ENCODE measurements at regions not wholly inside any gene's neighbourhood (a gene's known extent, or its start where the extent isn't known, plus 50 kb on each side); places are given as distances from the start of the nearest gene placed in this dataset.

GRCh38 chr19:28042516-28042915, 1170.4 kb downstream of the UQCRFS1 start:
- no peaks in the 10 kb centered on the region for H3K9me3 ChIP-seq
- no peaks in the 10 kb centered on the region for H3K4me1 ChIP-seq
- no peak overlapping the region for H3K4me3 ChIP-seq
- intact Hi-C loops (cut with DNase I; ENCODE audit: low total_unique reads), result no loop called here
- ATAC-seq (no peak), DNase-seq (no peak)
- H3K36me3 ChIP-seq, result no peaks in the 10 kb centered on the region
- in situ Hi-C loops (cut with MboI; ENCODE audit: low sequenced_read_pairs in 4 of 4), result no loop called here
- H3K27ac ChIP-seq, result no peak overlapping the region
- TF ChIP-seq, protein P1, sequence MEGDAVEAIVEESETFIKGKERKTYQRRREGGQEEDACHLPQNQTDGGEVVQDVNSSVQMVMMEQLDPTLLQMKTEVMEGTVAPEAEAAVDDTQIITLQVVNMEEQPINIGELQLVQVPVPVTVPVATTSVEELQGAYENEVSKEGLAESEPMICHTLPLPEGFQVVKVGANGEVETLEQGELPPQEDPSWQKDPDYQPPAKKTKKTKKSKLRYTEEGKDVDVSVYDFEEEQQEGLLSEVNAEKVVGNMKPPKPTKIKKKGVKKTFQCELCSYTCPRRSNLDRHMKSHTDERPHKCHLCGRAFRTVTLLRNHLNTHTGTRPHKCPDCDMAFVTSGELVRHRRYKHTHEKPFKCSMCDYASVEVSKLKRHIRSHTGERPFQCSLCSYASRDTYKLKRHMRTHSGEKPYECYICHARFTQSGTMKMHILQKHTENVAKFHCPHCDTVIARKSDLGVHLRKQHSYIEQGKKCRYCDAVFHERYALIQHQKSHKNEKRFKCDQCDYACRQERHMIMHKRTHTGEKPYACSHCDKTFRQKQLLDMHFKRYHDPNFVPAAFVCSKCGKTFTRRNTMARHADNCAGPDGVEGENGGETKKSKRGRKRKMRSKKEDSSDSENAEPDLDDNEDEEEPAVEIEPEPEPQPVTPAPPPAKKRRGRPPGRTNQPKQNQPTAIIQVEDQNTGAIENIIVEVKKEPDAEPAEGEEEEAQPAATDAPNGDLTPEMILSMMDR (IDR thresholded peaks at IDR 0.05 in 4 of 5, conservative IDR thresholded peaks at IDR 0.05 in 1 of 5), result no peak
- no peak for TF ChIP-seq POLR2A (IDR thresholded peaks at IDR 0.05)
- H3K27me3 ChIP-seq, result no peaks in the 10 kb centered on the region

DNA sequence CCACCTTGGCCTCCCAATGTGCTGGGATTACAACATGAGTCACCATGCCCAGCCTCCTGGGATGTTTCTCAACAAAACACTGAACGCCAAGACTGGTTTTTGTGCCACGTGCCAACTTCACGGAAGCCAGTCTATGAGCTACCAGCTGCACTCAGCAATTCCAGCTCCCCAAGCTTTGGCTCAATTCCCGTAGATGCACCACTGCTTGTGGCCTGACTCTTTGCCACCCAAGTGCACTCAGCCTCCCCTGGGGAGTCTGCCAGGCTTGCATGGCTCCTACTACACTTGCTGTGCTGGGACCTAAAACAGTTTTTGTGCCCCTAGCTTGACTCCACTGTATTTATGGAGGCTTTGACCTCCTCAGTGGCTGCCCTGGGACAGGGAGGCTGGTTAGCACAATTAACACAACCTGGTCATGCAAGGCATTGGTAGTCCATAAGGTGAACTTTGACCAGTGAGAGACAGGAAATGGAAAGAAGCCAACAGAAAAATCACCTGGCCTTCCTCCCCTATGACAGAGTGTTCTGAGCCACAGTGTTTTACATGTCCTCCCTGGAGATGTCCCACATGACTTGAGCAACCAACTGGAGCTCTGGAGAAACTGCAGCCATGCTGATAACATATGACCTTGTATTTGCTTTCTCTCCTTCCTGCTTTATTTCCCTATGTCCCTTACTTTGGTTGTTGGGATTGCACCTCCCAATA, 1173.1 kb downstream of the UQCRFS1 start:
- no peak for ATAC-seq
- intact Hi-C loops (cut with DNase I; ENCODE audit: low total_unique reads) (no loop called here), in situ Hi-C loops (cut with MboI; ENCODE audit: low sequenced_read_pairs in 4 of 4) (no loop called here)
- Histone ChIP-seq H3K9me3 (no peaks in the 10 kb centered on the region), H3K4me1 (no peaks in the 10 kb centered on the region), H3K4me3 (no peak overlapping the region), H3K36me3 (no peaks in the 10 kb centered on the region), H3K27ac (no peak overlapping the region), H3K27me3 (no peaks in the 10 kb centered on the region)
- TF ChIP-seq, protein P1 (IDR thresholded peaks at IDR 0.05 in 4 of 5, conservative IDR thresholded peaks at IDR 0.05 in 1 of 5), result no peak
- TF ChIP-seq POLR2A (IDR thresholded peaks at IDR 0.05), result no peak
- DNase-seq, result no peak

DNA sequence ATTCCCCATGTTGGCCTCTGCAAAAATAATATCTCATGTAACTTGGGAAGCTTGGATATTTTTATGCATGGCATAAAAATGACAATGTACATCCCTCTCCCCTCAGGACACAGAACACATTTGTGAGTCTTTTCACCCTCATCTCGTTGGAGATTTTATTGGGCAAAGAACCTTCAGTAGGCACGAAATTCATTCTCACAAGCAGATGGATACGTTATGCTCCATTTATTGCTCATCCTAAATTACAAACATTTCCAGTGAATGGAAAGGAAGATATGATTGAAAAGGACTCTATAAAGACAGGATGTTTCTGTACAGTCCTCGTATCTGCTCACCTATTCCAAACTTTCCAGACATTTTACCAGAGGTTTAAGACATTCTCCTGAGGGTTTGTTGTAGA, 1175.8 kb downstream of the UQCRFS1 start:
- Histone ChIP-seq H3K27me3 (no peaks in the 10 kb centered on the region), H3K9me3 (no peaks in the 10 kb centered on the region), H3K4me3 (no peak overlapping the region), H3K27ac (no peak overlapping the region), H3K36me3 (no peaks in the 10 kb centered on the region), H3K4me1 (no peaks in the 10 kb centered on the region)
- intact Hi-C loops (cut with DNase I; ENCODE audit: low total_unique reads), result no loop called here
- ATAC-seq (no peak), DNase-seq (no peak)
- TF ChIP-seq POLR2A (IDR thresholded peaks at IDR 0.05), result no peak
- TF ChIP-seq, protein P1 (IDR thresholded peaks at IDR 0.05 in 4 of 5, conservative IDR thresholded peaks at IDR 0.05 in 1 of 5), result no peak
- in situ Hi-C loops (cut with MboI; ENCODE audit: low sequenced_read_pairs in 4 of 4), result no loop called here

- Histone ChIP-seq H3K9me3 (no peaks in the 10 kb centered on the region), H3K36me3 (no peaks in the 10 kb centered on the region), H3K4me1 (no peaks in the 10 kb centered on the region), H3K27ac (no peak overlapping the region), H3K4me3 (no peak overlapping the region), H3K27me3 (no peaks in the 10 kb centered on the region)
- intact Hi-C loops (cut with DNase I; ENCODE audit: low total_unique reads) (no loop called here), in situ Hi-C loops (cut with MboI; ENCODE audit: low sequenced_read_pairs in 4 of 4) (no loop called here)
- no peak for TF ChIP-seq POLR2A (IDR thresholded peaks at IDR 0.05)
- TF ChIP-seq, protein P1 (IDR thresholded peaks at IDR 0.05 in 4 of 5, conservative IDR thresholded peaks at IDR 0.05 in 1 of 5), result no peak
- no peak for DNase-seq
- ATAC-seq, result no peak
These were observed 1176.5 kb downstream of the UQCRFS1 start for GRCh38 chr19:28036486-28036885.

- no peaks in the 10 kb centered on the region for H3K27me3 ChIP-seq
- no peak overlapping the region for H3K27ac ChIP-seq
- H3K4me1 ChIP-seq, result no peaks in the 10 kb centered on the region
- in situ Hi-C loops (cut with MboI; ENCODE audit: low sequenced_read_pairs in 4 of 4) (no loop called here), intact Hi-C loops (cut with DNase I; ENCODE audit: low total_unique reads) (no loop called here)
- no peaks in the 10 kb centered on the region for H3K9me3 ChIP-seq
- no peaks in the 10 kb centered on the region for H3K36me3 ChIP-seq
- no peak overlapping the region for H3K4me3 ChIP-seq
- DNase-seq (no peak), ATAC-seq (no peak)
- no peak for TF ChIP-seq POLR2A (IDR thresholded peaks at IDR 0.05)
- TF ChIP-seq, protein P1 (IDR thresholded peaks at IDR 0.05 in 4 of 5, conservative IDR thresholded peaks at IDR 0.05 in 1 of 5), result no peak
These were observed 1178.0 kb downstream of the UQCRFS1 start for GRCh38 chr19:28034936-28035335.

Measured in gastrocnemius medialis (tissue), 4 donors.